OCI-LY1 (cell line): ENCODE measurements at regions not wholly inside any gene's neighbourhood (a gene's known extent, or its start where the extent isn't known, plus 50 kb on each side); places are given as distances from the start of the nearest gene placed in this dataset.

Source experiments
- H2AFZ ChIP-seq: fragments of 200-600 bp; sonication (generic), shearing (Covaris generic); 2 replicates; pipeline ENCODE4 v1.6.0; 2014; ENCODE audit warnings: antibody characterized with exemption, mild to moderate bottlenecking, low read length
- H3F3A ChIP-seq: fragments of 200-600 bp; sonication (generic), shearing (Covaris generic); 2 replicates; pipeline ENCODE4 v1.6.0; 2014; ENCODE audit warnings: mild to moderate bottlenecking, antibody characterized with exemption, low read length, moderate library complexity; ENCODE audit not compliant: insufficient read depth
- H3K27ac ChIP-seq: fragments of 200-600 bp; sonication (generic); 2 replicates; pipeline ENCODE4 v1.5.1; 2014; ENCODE audit warnings: low read length, mixed run types, mild to moderate bottlenecking, low read depth; ENCODE audit not compliant: poor library complexity, severe bottlenecking
- H3K27me3 ChIP-seq: fragments of 200-600 bp; sonication (generic); 2 replicates; pipeline ENCODE4 v1.6.0; 2014; ENCODE audit warnings: antibody characterized with exemption, mild to moderate bottlenecking, low read length, moderate library complexity; ENCODE audit not compliant: insufficient read depth
- H3K36me3 ChIP-seq: fragments of 200-600 bp; sonication (generic); 2 replicates; pipeline ENCODE4 v1.6.1; 2014; ENCODE audit warnings: mild to moderate bottlenecking, antibody characterized with exemption, low read length, moderate library complexity, mixed read lengths; ENCODE audit not compliant: insufficient read depth
- H3K4me1 ChIP-seq: fragments of 200-600 bp; sonication (generic); 2 replicates; pipeline ENCODE4 v1.5.1; 2014; ENCODE audit warnings: mild to moderate bottlenecking, low read length, moderate library complexity; ENCODE audit not compliant: insufficient read depth, severe bottlenecking
- H3K4me2 ChIP-seq: fragments of 200-600 bp; sonication (generic), shearing (Covaris generic); 2 replicates; pipeline ENCODE4 v1.6.1; 2014; ENCODE audit warnings: low read length
- H3K4me3 ChIP-seq: fragments of 200-600 bp; sonication (generic); 2 replicates; pipeline ENCODE4 v1.5.1; 2014; ENCODE audit warnings: low read length, low read depth, mild to moderate bottlenecking, mixed read lengths; ENCODE audit not compliant: poor library complexity, severe bottlenecking
- H3K79me2 ChIP-seq: fragments of 200-600 bp; shearing (Covaris generic); 2 replicates; pipeline ENCODE4 v1.6.1; 2016; ENCODE audit warnings: mixed run types, low read length, mixed read lengths; ENCODE audit not compliant: insufficient read depth
- H3K9ac ChIP-seq: fragments of 200-600 bp; sonication (generic), shearing (Covaris generic); 2 replicates; pipeline ENCODE4 v1.6.1; 2014; ENCODE audit warnings: mild to moderate bottlenecking, low read length, mixed read lengths
- H3K9me2 ChIP-seq: fragments of 200-600 bp; sonication (generic), shearing (Covaris generic); 2 replicates; pipeline ENCODE4 v1.6.1; 2014; ENCODE audit warnings: low read depth, mild to moderate bottlenecking, low read length, mixed read lengths
- H3K9me3 ChIP-seq: fragments of 200-600 bp; shearing (Covaris generic); 2 replicates; pipeline ENCODE4 v1.6.1; 2014; ENCODE audit warnings: low read length, mixed read lengths
- H4K20me1 ChIP-seq: fragments of 200-600 bp; sonication (generic), shearing (Covaris generic); 2 replicates; pipeline ENCODE4 v1.6.0; 2016; ENCODE audit warnings: mild to moderate bottlenecking, low read length; ENCODE audit not compliant: insufficient read depth
- EZH2 ChIP-seq: fragments of 200-600 bp; sonication (generic), shearing (Covaris generic); IDR thresholded peaks from 2 replicates; pipeline ENCODE4 v1.8.0; 2017; ENCODE audit warnings: borderline replicate concordance, mixed run types, mild to moderate bottlenecking, antibody characterized with exemption, low read length, moderate library complexity, mixed read lengths
- TF ChIP-seq, protein P1 (sequence below): fragments of 200-600 bp; sonication (generic), shearing (Covaris generic); IDR thresholded peaks from 2 replicates; pipeline ENCODE4 v1.5.1; 2017; ENCODE audit warnings: mild to moderate bottlenecking, antibody characterized with exemption, low read length, moderate library complexity, mixed read lengths

- Histone ChIP-seq H3K27ac (no peak overlapping the region), H3K9ac (no peak overlapping the region), H2AFZ (no peak overlapping the region), H3K36me3 (no peaks in the 10 kb centered on the region), H3K9me3 (no peaks in the 10 kb centered on the region), H3K4me2 (no peak overlapping the region), H3K79me2 (no peaks in the 10 kb centered on the region), H3K27me3 (no peaks in the 10 kb centered on the region), H3K4me3 (no peak overlapping the region), H3K4me1 (no peaks in the 10 kb centered on the region), H3F3A (no peaks in the 10 kb centered on the region), H3K9me2 (no peaks in the 10 kb centered on the region), H4K20me1 (no peaks in the 10 kb centered on the region)
- TF ChIP-seq EZH2, result no peak
- TF ChIP-seq, protein P1, sequence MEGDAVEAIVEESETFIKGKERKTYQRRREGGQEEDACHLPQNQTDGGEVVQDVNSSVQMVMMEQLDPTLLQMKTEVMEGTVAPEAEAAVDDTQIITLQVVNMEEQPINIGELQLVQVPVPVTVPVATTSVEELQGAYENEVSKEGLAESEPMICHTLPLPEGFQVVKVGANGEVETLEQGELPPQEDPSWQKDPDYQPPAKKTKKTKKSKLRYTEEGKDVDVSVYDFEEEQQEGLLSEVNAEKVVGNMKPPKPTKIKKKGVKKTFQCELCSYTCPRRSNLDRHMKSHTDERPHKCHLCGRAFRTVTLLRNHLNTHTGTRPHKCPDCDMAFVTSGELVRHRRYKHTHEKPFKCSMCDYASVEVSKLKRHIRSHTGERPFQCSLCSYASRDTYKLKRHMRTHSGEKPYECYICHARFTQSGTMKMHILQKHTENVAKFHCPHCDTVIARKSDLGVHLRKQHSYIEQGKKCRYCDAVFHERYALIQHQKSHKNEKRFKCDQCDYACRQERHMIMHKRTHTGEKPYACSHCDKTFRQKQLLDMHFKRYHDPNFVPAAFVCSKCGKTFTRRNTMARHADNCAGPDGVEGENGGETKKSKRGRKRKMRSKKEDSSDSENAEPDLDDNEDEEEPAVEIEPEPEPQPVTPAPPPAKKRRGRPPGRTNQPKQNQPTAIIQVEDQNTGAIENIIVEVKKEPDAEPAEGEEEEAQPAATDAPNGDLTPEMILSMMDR, result no peak
Measured at GRCh38 chr16:6300523-6300922, 1032.1 kb upstream of the RBFOX1 start.

GRCh38 chr16:6297666-6298410 is 1034.8 kb upstream of the RBFOX1 start:
- no peak overlapping the region for H2AFZ ChIP-seq
- no peaks in the 10 kb centered on the region for H3K9me3 ChIP-seq
- H3K27ac ChIP-seq, result no peak overlapping the region
- no peaks in the 10 kb centered on the region for H3K4me1 ChIP-seq
- no peak overlapping the region for H3K4me2 ChIP-seq
- H3K36me3 ChIP-seq, result no peaks in the 10 kb centered on the region
- no peak for TF ChIP-seq EZH2
- TF ChIP-seq, protein P1, result no peak
- H3K79me2 ChIP-seq, result no peaks in the 10 kb centered on the region
- H3K4me3 ChIP-seq, result no peak overlapping the region
- H3K9me2 ChIP-seq, result no peaks in the 10 kb centered on the region
- no peaks in the 10 kb centered on the region for H3K27me3 ChIP-seq
- H3F3A ChIP-seq, result no peaks in the 10 kb centered on the region
- no peak overlapping the region for H3K9ac ChIP-seq
- no peaks in the 10 kb centered on the region for H4K20me1 ChIP-seq

DNA sequence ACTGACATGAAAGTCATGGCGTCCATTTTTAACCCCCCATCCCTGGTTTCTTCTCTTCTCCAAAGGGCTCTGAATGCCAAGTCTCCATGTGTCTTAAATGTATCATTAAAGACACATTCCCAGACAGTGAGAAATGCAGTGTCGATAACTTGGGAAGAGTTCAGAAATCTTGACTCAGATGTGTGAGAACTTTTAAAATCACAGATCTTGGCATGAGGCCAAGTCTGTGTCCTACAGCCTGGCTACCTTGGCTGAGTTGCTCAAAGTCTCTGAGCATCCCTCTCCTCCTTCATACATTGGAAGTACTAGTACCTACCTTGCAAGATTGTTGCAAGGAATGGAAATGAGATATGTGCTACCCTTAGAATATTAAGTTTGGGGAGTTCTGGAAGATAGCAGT is 1046.5 kb upstream of the RBFOX1 start:
- H2AFZ ChIP-seq, result no peak overlapping the region
- H3K36me3 ChIP-seq, result no peaks in the 10 kb centered on the region
- H3K9ac ChIP-seq, result no peak overlapping the region

More for the DNA sequence above, 1046.5 kb upstream of the RBFOX1 start:
- H3K27me3 ChIP-seq, result no peaks in the 10 kb centered on the region
- TF ChIP-seq EZH2, result no peak
- TF ChIP-seq, protein P1, result no peak
- no peaks in the 10 kb centered on the region for H3K9me3 ChIP-seq
- no peaks in the 10 kb centered on the region for H3K9me2 ChIP-seq
- no peak overlapping the region for H3K4me3 ChIP-seq
- H3K4me2 ChIP-seq, result no peak overlapping the region
- H3F3A ChIP-seq, result no peaks in the 10 kb centered on the region
- no peaks in the 10 kb centered on the region for H3K79me2 ChIP-seq
- no peaks in the 10 kb centered on the region for H3K4me1 ChIP-seq
- H4K20me1 ChIP-seq, result no peaks in the 10 kb centered on the region
- no peak overlapping the region for H3K27ac ChIP-seq
